K562 (cell line): ENCODE measurements at regions not wholly inside any gene's neighbourhood (a gene's known extent, or its start where the extent isn't known, plus 50 kb on each side); places are given as distances from the start of the nearest gene placed in this dataset.

Experiments used
- ATAC-seq: fragments of 200-7000 bp; cut with Tn5 transposase; 3 replicates; pipeline ENCODE4 v1.9.1; 2020; ENCODE audit warnings: moderate library complexity
- BruUV-seq: library from RNA; stranded (reverse); fragments of 400-500 nt; replicated peaks from 2 replicates; lab custom pipeline; 2021; lab: Mats Ljungman, UMichigan
- CTCF ChIA-PET: fragments of 300-600 bp; formaldehyde crosslinking; extraction: SDS; loops from one replicate; lab custom pipeline; 2021; ENCODE audit warnings: low intra/inter-chr PET ratio; lab: Yijun Ruan, JAX
- POLR2A ChIA-PET: fragments of 300-600, 350-650 bp; sonication (Branson Sonifier 250); formaldehyde crosslinking; extraction: SDS; loops from one replicate; lab custom pipeline; 2021; ENCODE audit warnings: antibody characterized with exemption, inconsistent platforms; lab: Yijun Ruan, JAX
- DNase-seq, 4 experiments: peaks; one replicate each; pipeline versions ENCODE4 v3.0.0 to v3.0.0-alpha.2; 2011 to 2018; ENCODE audit warnings: low spot score in 3 of 4, mixed read lengths in 3 of 4; ENCODE audit errors: extremely low read depth in 1 of 4
- FAIRE-seq: peaks from 2 replicates; lab custom pipeline; 2011; peaks lifted over from hg19 to GRCh38; lab: Jason Lieb, UNC
- H2AFZ ChIP-seq: 2 replicates; pipeline ENCODE4 v1.6.0; 2011; ENCODE audit warnings: low read depth, low read length, control low read depth, inconsistent platforms
- H3K27ac ChIP-seq: fragments of 200-600 bp; 3 replicates; pipeline ENCODE4 v1.8.0; 2011; ENCODE audit warnings: low read depth, mild to moderate bottlenecking, control low read depth, inconsistent platforms, low read length, moderate library complexity, mixed read lengths; ENCODE audit errors: extremely low read depth
- H3K27me3 ChIP-seq, 2 experiments: fragments of 300-600 bp in 1 of 2; 2 replicates in 1 of 2; 3 replicates in 1 of 2; pipeline versions ENCODE4 v1.6.0 to v1.8.0; 2011; ENCODE audit warnings: inconsistent platforms in 2 of 2, low read length in 2 of 2, mild to moderate bottlenecking in 1 of 2, mixed read lengths in 1 of 2, moderate library complexity in 1 of 2; ENCODE audit not compliant: control insufficient read depth in 2 of 2, insufficient read depth in 2 of 2
- H3K36me3 ChIP-seq: fragments of 300-600 bp; 3 replicates; pipeline ENCODE4 v1.8.0; 2011; ENCODE audit warnings: mild to moderate bottlenecking, low read length, inconsistent platforms; ENCODE audit not compliant: control insufficient read depth, insufficient read depth
- H3K4me1 ChIP-seq, 2 experiments: fragments of 200-600 bp in 1 of 2; replicated peaks in 1 of 2; 2 replicates in 1 of 2; 3 replicates in 1 of 2; pipeline versions ENCODE4 v1.5.1 to v1.8.0; 2011; ENCODE audit warnings: inconsistent platforms in 2 of 2, low read length in 2 of 2, mild to moderate bottlenecking in 1 of 2, mixed read lengths in 1 of 2, moderate library complexity in 1 of 2; ENCODE audit not compliant: control insufficient read depth in 2 of 2, insufficient read depth in 2 of 2
- H3K4me2 ChIP-seq: 2 replicates; pipeline ENCODE4 v1.6.1; 2011; ENCODE audit warnings: low read length, control low read depth, inconsistent platforms, mixed read lengths; ENCODE audit not compliant: insufficient read depth
- H3K4me3 ChIP-seq: fragments of 200-600 bp; sonication (generic), shearing (Covaris generic); 2 replicates; pipeline ENCODE4 v1.5.1; 2016; ENCODE audit warnings: control low read depth, inconsistent platforms
- H3K79me2 ChIP-seq: fragments of 200-600 bp; 3 replicates; pipeline ENCODE4 v1.8.0; 2011; ENCODE audit warnings: low read length, inconsistent platforms; ENCODE audit not compliant: control insufficient read depth, insufficient read depth
- H3K9ac ChIP-seq, 2 experiments: 2 replicates each; pipeline versions ENCODE4 v1.6.0 to v1.6.1; 2011; ENCODE audit warnings: low read depth in 2 of 2, low read length in 2 of 2, control low read depth in 1 of 2, inconsistent platforms in 1 of 2, mild to moderate bottlenecking in 1 of 2, mixed read lengths in 1 of 2; ENCODE audit not compliant: insufficient read depth in 1 of 2
- H3K9me1 ChIP-seq: one replicate; pipeline ENCODE4 v1.6.0; 2011; ENCODE audit warnings: inconsistent platforms, mild to moderate bottlenecking, low read length, moderate library complexity; ENCODE audit not compliant: control insufficient read depth, insufficient read depth
- H3K9me3 ChIP-seq: replicated peaks from 2 replicates; pipeline ENCODE4 v1.5.1; 2011; ENCODE audit warnings: low read depth, low read length, inconsistent platforms; ENCODE audit not compliant: control insufficient read depth, insufficient read depth
- H4K20me1 ChIP-seq: replicated peaks from 2 replicates; pipeline ENCODE4 v1.6.1; 2011; ENCODE audit warnings: low read length, inconsistent platforms, mixed read lengths; ENCODE audit not compliant: control insufficient read depth, insufficient read depth
- CBX2 ChIP-seq: fragments of 200-600 bp; sonication (generic); IDR thresholded peaks from one replicate; pipeline ENCODE4 v1.6.1; 2012; ENCODE audit warnings: mild to moderate bottlenecking, low read length, inconsistent platforms; ENCODE audit not compliant: insufficient read depth, poor library complexity, severe bottlenecking
- FOXJ3 ChIP-seq: sonication (generic); formaldehyde crosslinking; IDR thresholded peaks from 2 replicates; pipeline ENCODE4 v1.4.0; 2020; ENCODE audit warnings: mild to moderate bottlenecking, missing genetic modification reagents
- FOXM1 ChIP-seq, 2 experiments: fragments of 450-650 bp in 1 of 2; sonication (generic) in 1 of 2; formaldehyde crosslinking in 1 of 2; IDR thresholded peaks; 2 replicates each; pipeline versions ENCODE4 v1.6.1 to v1.9.0; 2017 to 2022; ENCODE audit warnings: low read depth in 2 of 2, mild to moderate bottlenecking in 2 of 2, missing genetic modification reagents in 1 of 2, moderate library complexity in 1 of 2
- HCFC1 ChIP-seq: IDR thresholded peaks from 2 replicates; pipeline ENCODE4 v1.6.1; 2012; ENCODE audit warnings: low read depth, low read length, improper control_type of control experiment
- HMG20A ChIP-seq: fragments of 450-650 bp; formaldehyde crosslinking; conservative IDR thresholded peaks from 2 replicates; pipeline ENCODE4 v1.4.0; 2020; ENCODE audit warnings: mild to moderate bottlenecking, mixed read lengths
- KLF10 ChIP-seq: fragments of 250-450 bp; sonication (Bioruptor Pico); IDR thresholded peaks from 2 replicates; pipeline ENCODE4 v1.6.1; 2021; ENCODE audit warnings: matching md5 sums
- MCM7 ChIP-seq, 2 experiments: fragments of 450-650 bp; IDR thresholded peaks; 2 replicates each; pipeline ENCODE4 v1.6.1; 2016 to 2018
- RUNX1 ChIP-seq: sonication (generic); IDR thresholded peaks from 2 replicates; pipeline ENCODE4 v1.6.1; 2016; ENCODE audit warnings: antibody characterized with exemption, low read depth
- SP2 ChIP-seq: IDR thresholded peaks from 2 replicates; pipeline ENCODE4 v1.6.1; 2011; ENCODE audit warnings: mild to moderate bottlenecking, low read depth, low read length, moderate library complexity; ENCODE audit not compliant: poor library complexity, severe bottlenecking; ENCODE audit errors: extremely low read depth
- SREBF2 ChIP-seq: sonication (generic); formaldehyde crosslinking; IDR thresholded peaks from 2 replicates; pipeline ENCODE4 v1.4.0; 2020; ENCODE audit warnings: mild to moderate bottlenecking, missing genetic modification reagents
- ZNF232 ChIP-seq: sonication (generic); formaldehyde crosslinking; IDR thresholded peaks from 2 replicates; pipeline ENCODE4 v1.8.0; 2022; ENCODE audit warnings: mild to moderate bottlenecking, missing genetic modification reagents
- WGBS: fragments of 100-300 bp; shearing (Covaris generic); methylation state at CpG from one replicate; pipeline ENCODE4 v1.1.6; 2016; ENCODE audit warnings: low coverage, mixed read lengths; ENCODE audit not compliant: insufficient coverage; ENCODE audit errors: missing lambda C conversion rate; 5-methylcytosine and 5-hydroxymethylcytosine counted together
- in situ Hi-C: fragments of 300-500 bp; cut with MboI; formaldehyde crosslinking; loops from 4 replicates; pipeline ENCODE4 v1.15.0; 2018; ENCODE audit warnings: inconsistent platforms, mixed read lengths
- intact Hi-C: fragments of 100-400 bp; cut with micrococcal nuclease; formaldehyde crosslinking; loops from 2 replicates; pipeline ENCODE4 v1.14.2; 2022
- TF ChIP-seq, protein P1 (sequence below), 2 experiments: fragments of 150-350 bp in 1 of 2; IDR thresholded peaks; 2 replicates each; pipeline ENCODE4 v1.6.1; 2012 to 2016; ENCODE audit warnings: low read depth in 2 of 2, low read length in 2 of 2, mild to moderate bottlenecking in 1 of 2, moderate library complexity in 1 of 2
- TF ChIP-seq, protein P2 (sequence below): fragments of 200-400 bp; formaldehyde crosslinking; IDR thresholded peaks from 2 replicates; pipeline ENCODE4 v1.6.1; 2017; ENCODE audit warnings: mild to moderate bottlenecking, low read depth, low read length, moderate library complexity

DNA sequence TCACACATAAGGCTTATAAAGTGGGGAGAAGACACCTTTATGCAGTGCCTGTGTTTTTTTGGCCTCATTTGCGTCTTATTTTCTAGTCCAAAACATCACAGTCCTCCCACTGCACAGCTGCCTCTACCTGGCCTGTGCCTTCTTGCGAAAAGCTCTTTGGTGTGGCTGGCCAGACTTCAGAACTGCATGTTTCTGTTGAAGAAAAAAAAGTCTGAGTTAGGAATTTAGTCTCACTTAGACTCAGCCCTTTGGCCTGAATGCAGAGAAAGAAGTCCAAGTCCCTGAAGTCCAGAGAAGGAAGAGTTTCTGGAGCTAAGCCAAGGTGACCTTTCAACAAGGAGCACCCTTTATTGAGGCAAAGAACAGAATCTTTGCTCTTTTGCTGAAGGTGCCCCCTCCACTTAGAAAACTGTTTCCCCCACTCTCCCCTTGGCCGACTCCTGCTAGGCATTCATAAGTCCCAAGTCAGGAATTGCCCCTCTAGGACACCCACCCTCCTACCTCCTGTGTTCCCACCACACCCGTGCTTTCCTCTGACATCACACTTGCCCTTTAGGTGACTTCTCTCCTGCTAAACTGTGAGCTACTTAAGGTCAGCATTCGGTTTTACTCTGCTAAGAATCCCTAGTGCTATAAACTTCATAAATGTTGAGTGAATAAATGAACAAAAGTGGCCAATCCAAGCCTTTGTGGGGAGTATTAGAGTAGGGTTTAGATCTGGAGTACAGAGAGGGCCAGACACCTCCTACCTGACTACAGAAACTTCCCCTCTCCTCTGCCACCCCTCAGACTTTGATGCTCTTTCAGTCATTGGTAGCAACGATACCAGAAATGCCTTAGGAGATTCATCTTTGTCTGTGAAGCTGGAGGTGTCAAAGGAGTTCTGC is 226.8 kb downstream of the LACC1 start:
- no peaks in the 10 kb centered on the region for H3K27me3 ChIP-seq
- no peak for ATAC-seq
- no peaks in the 10 kb centered on the region for H3K79me2 ChIP-seq
- no peak overlapping the region for H3K4me2 ChIP-seq
- intact Hi-C loops: no loop called here
- H3K9ac ChIP-seq: no peak overlapping the region
- WGBS: 0% methylated on average over 6 of the region's 6 CpGs
- no peak overlapping the region for H3K4me3 ChIP-seq
- DNase-seq: no peak
- no peaks in the 10 kb centered on the region for H3K4me1 ChIP-seq
- no TSS peak for BruUV-seq
- no peaks in the 10 kb centered on the region for H4K20me1 ChIP-seq
- POLR2A ChIA-PET: interaction anchor here (0.7 to 1.0 kb wide), 2 partner anchors 9 to 301 kb away, joined by 3 read pairs; no protein-coding TSS in a partner anchor
- no peak overlapping the region for H2AFZ ChIP-seq
- H3K36me3 ChIP-seq: no peaks in the 10 kb centered on the region
- H3K9me1 ChIP-seq: no peaks in the 10 kb centered on the region
- no peak for FAIRE-seq
- in situ Hi-C loops: no loop called here
- H3K27ac ChIP-seq: no peak overlapping the region
- H3K9me3 ChIP-seq: no peaks in the 10 kb centered on the region
- CTCF ChIA-PET: no interaction called here
- TF ChIP-seq, protein P1, sequence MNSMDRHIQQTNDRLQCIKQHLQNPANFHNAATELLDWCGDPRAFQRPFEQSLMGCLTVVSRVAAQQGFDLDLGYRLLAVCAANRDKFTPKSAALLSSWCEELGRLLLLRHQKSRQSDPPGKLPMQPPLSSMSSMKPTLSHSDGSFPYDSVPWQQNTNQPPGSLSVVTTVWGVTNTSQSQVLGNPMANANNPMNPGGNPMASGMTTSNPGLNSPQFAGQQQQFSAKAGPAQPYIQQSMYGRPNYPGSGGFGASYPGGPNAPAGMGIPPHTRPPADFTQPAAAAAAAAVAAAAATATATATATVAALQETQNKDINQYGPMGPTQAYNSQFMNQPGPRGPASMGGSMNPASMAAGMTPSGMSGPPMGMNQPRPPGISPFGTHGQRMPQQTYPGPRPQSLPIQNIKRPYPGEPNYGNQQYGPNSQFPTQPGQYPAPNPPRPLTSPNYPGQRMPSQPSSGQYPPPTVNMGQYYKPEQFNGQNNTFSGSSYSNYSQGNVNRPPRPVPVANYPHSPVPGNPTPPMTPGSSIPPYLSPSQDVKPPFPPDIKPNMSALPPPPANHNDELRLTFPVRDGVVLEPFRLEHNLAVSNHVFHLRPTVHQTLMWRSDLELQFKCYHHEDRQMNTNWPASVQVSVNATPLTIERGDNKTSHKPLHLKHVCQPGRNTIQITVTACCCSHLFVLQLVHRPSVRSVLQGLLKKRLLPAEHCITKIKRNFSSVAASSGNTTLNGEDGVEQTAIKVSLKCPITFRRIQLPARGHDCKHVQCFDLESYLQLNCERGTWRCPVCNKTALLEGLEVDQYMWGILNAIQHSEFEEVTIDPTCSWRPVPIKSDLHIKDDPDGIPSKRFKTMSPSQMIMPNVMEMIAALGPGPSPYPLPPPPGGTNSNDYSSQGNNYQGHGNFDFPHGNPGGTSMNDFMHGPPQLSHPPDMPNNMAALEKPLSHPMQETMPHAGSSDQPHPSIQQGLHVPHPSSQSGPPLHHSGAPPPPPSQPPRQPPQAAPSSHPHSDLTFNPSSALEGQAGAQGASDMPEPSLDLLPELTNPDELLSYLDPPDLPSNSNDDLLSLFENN (IDR thresholded peaks at IDR 0.05; ENCODE audit: low read depth in 2 of 2, low read length in 2 of 2): no peak
- TF ChIP-seq, protein P2, sequence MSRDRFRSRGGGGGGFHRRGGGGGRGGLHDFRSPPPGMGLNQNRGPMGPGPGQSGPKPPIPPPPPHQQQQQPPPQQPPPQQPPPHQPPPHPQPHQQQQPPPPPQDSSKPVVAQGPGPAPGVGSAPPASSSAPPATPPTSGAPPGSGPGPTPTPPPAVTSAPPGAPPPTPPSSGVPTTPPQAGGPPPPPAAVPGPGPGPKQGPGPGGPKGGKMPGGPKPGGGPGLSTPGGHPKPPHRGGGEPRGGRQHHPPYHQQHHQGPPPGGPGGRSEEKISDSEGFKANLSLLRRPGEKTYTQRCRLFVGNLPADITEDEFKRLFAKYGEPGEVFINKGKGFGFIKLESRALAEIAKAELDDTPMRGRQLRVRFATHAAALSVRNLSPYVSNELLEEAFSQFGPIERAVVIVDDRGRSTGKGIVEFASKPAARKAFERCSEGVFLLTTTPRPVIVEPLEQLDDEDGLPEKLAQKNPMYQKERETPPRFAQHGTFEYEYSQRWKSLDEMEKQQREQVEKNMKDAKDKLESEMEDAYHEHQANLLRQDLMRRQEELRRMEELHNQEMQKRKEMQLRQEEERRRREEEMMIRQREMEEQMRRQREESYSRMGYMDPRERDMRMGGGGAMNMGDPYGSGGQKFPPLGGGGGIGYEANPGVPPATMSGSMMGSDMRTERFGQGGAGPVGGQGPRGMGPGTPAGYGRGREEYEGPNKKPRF: no peak
- TF ChIP-seq KLF10 (CRISPR knock-in tag) (no peak), FOXM1 (IDR thresholded peaks at IDR 0.05; ENCODE audit: low read depth) (no peak), FOXM1 (CRISPR knock-in tag; IDR thresholded peaks at IDR 0.05; ENCODE audit: low read depth) (no peak), ZNF232 (CRISPR knock-in tag) (no peak), HCFC1 (no peak), SP2 (no peak), HMG20A (no peak), CBX2 (no peak), RUNX1 (no peak), MCM7 (IDR thresholded peaks at IDR 0.05) (no peak), FOXJ3 (CRISPR knock-in tag) (no peak), SREBF2 (CRISPR knock-in tag) (no peak)
